Activated T-helper 17 cell treated with anti-CD3 and anti-CD28 coated beads, Interleukin-2, amount 50 U/mL, for 72 hours (primary cell): ENCODE measurements at regions not wholly inside any gene's neighbourhood (a gene's known extent, or its start where the extent isn't known, plus 50 kb on each side); places are given as distances from the start of the nearest gene placed in this dataset.
A peak's percentile ranks its signal among the peaks of the same experiment; 100 is the strongest.

Source experiments
- ATAC-seq: fragments of 150-1000 bp; cut with Tn5 transposase; replicated peaks from 2 replicates; pipeline ENCODE4 v1.10.0; 2021; ENCODE audit warnings: mild to moderate bottlenecking, moderate library complexity
- H3K27ac Mint-ChIP-seq: one replicate; pipeline ENCODE4 v1.8.0; 2022; ENCODE audit warnings: mixed read lengths
- H3K27me3 Mint-ChIP-seq: one replicate; pipeline ENCODE4 v1.8.0; 2022; ENCODE audit warnings: mixed read lengths
- H3K36me3 Mint-ChIP-seq: one replicate; pipeline ENCODE4 v1.8.0; 2022; ENCODE audit warnings: low read depth, mild to moderate bottlenecking, mixed read lengths
- H3K4me1 Mint-ChIP-seq: one replicate; pipeline ENCODE4 v1.8.0; 2022; ENCODE audit warnings: mixed read lengths
- H3K4me3 Mint-ChIP-seq: one replicate; pipeline ENCODE4 v1.8.0; 2022; ENCODE audit warnings: mild to moderate bottlenecking, mixed read lengths
- H3K9me3 Mint-ChIP-seq: one replicate; pipeline ENCODE4 v1.8.0; 2022; ENCODE audit warnings: mixed read lengths

GRCh38 chr11:43561832-43562231 is 118.7 kb upstream of the HSD17B12 start:
- H3K27me3 Mint-ChIP-seq = peaks cover 37% of the 10 kb centered on the region
- no peaks in the 10 kb centered on the region for H3K36me3 Mint-ChIP-seq
- peaks cover 5% of the 10 kb centered on the region for H3K4me1 Mint-ChIP-seq
- no peak overlapping the region for H3K4me3 Mint-ChIP-seq
- ATAC-seq = no peak
- no peak overlapping the region for H3K27ac Mint-ChIP-seq
- H3K9me3 Mint-ChIP-seq = no peaks in the 10 kb centered on the region

GRCh38 chr11:43567396-43567975 is 113.1 kb upstream of the HSD17B12 start:
- H3K27me3 Mint-ChIP-seq = peaks cover 59% of the 10 kb centered on the region
- no peak overlapping the region for H3K27ac Mint-ChIP-seq
- H3K4me3 Mint-ChIP-seq = no peak overlapping the region
- no peak for ATAC-seq
- no peaks in the 10 kb centered on the region for H3K36me3 Mint-ChIP-seq
- no peaks in the 10 kb centered on the region for H3K4me1 Mint-ChIP-seq
- no peaks in the 10 kb centered on the region for H3K9me3 Mint-ChIP-seq

GRCh38 chr11:43573233-43573632 is 107.3 kb upstream of the HSD17B12 start:
- Mint-ChIP-seq H3K4me1 (peaks cover 19% of the 10 kb centered on the region), H3K27me3 (peaks cover 89% of the 10 kb centered on the region), H3K9me3 (no peaks in the 10 kb centered on the region), H3K36me3 (peaks cover 8% of the 10 kb centered on the region), H3K4me3 (no peak overlapping the region), H3K27ac (no peak overlapping the region)
- no peak for ATAC-seq

GRCh38 chr11:43573873-43574272 is 106.7 kb upstream of the HSD17B12 start:
- Mint-ChIP-seq H3K4me3 (no peak overlapping the region), H3K27me3 (peaks cover 86% of the 10 kb centered on the region), H3K36me3 (peaks cover 8% of the 10 kb centered on the region), H3K27ac (no peak overlapping the region), H3K4me1 (peaks cover 19% of the 10 kb centered on the region), H3K9me3 (no peaks in the 10 kb centered on the region)
- no peak for ATAC-seq

- Mint-ChIP-seq H3K27me3 (peaks cover 84% of the 10 kb centered on the region), H3K9me3 (no peaks in the 10 kb centered on the region), H3K4me1 (peaks cover 19% of the 10 kb centered on the region), H3K36me3 (peaks cover 8% of the 10 kb centered on the region), H3K4me3 (no peak overlapping the region), H3K27ac (no peak overlapping the region)
- ATAC-seq = no peak
These were observed 106.1 kb upstream of the HSD17B12 start for GRCh38 chr11:43574411-43574810.

- no peaks in the 10 kb centered on the region for H3K9me3 Mint-ChIP-seq
- H3K27me3 Mint-ChIP-seq = peaks cover 78% of the 10 kb centered on the region
- no peak for ATAC-seq
- H3K4me1 Mint-ChIP-seq = peaks cover 19% of the 10 kb centered on the region
- H3K27ac Mint-ChIP-seq = no peak overlapping the region
- H3K36me3 Mint-ChIP-seq = peaks cover 9% of the 10 kb centered on the region
- H3K4me3 Mint-ChIP-seq = no peak overlapping the region
These were observed 105.3 kb upstream of the HSD17B12 start for GRCh38 chr11:43574949-43575912.

GRCh38 chr11:43575913-43576310 is 104.6 kb upstream of the HSD17B12 start:
- no peaks in the 10 kb centered on the region for H3K9me3 Mint-ChIP-seq
- peaks cover 78% of the 10 kb centered on the region for H3K27me3 Mint-ChIP-seq
- H3K4me3 Mint-ChIP-seq = no peak overlapping the region
- H3K27ac Mint-ChIP-seq = no peak overlapping the region
- peaks cover 15% of the 10 kb centered on the region for H3K36me3 Mint-ChIP-seq
- peaks cover 24% of the 10 kb centered on the region for H3K4me1 Mint-ChIP-seq
- ATAC-seq = no peak

- Mint-ChIP-seq H3K27ac (no peak overlapping the region), H3K4me3 (no peak overlapping the region), H3K9me3 (no peaks in the 10 kb centered on the region), H3K4me1 (peaks cover 26% of the 10 kb centered on the region), H3K27me3 (peaks cover 75% of the 10 kb centered on the region), H3K36me3 (peaks cover 16% of the 10 kb centered on the region)
- no peak for ATAC-seq
These were observed 104.2 kb upstream of the HSD17B12 start for GRCh38 chr11:43576320-43576802.

- Mint-ChIP-seq H3K36me3 (peaks cover 16% of the 10 kb centered on the region), H3K27ac (no peak overlapping the region), H3K27me3 (peaks cover 75% of the 10 kb centered on the region), H3K9me3 (no peaks in the 10 kb centered on the region), H3K4me3 (no peak overlapping the region), H3K4me1 (peaks cover 26% of the 10 kb centered on the region)
- no peak for ATAC-seq
These were observed 103.6 kb upstream of the HSD17B12 start for GRCh38 chr11:43576803-43577521.

- no peak for ATAC-seq
- peak overlapping the region; percentile 74 for H3K4me3 Mint-ChIP-seq
These were observed 102.8 kb upstream of the HSD17B12 start for GRCh38 chr11:43577566-43578264.

GRCh38 chr11:43578346-43579170 is 102.0 kb upstream of the HSD17B12 start:
- Mint-ChIP-seq H3K4me3 (peak overlapping the region; percentile 74), H3K4me1 (peaks cover 26% of the 10 kb centered on the region), H3K36me3 (peaks cover 16% of the 10 kb centered on the region), H3K27ac (no peak overlapping the region), H3K27me3 (peaks cover 74% of the 10 kb centered on the region), H3K9me3 (no peaks in the 10 kb centered on the region)
- no peak for ATAC-seq

More at GRCh38 chr11:43577566-43578264, 102.8 kb upstream of the HSD17B12 start:
- Mint-ChIP-seq H3K9me3 (no peaks in the 10 kb centered on the region), H3K27ac (no peak overlapping the region), H3K36me3 (peaks cover 16% of the 10 kb centered on the region), H3K27me3 (peaks cover 73% of the 10 kb centered on the region), H3K4me1 (peaks cover 26% of the 10 kb centered on the region)

GRCh38 chr11:43579171-43579918 is 101.2 kb upstream of the HSD17B12 start:
- no peak overlapping the region for H3K27ac Mint-ChIP-seq
- H3K27me3 Mint-ChIP-seq = peaks cover 72% of the 10 kb centered on the region
- peak overlapping the region; percentile 74 for H3K4me3 Mint-ChIP-seq
- ATAC-seq = peak; percentile 53
- H3K4me1 Mint-ChIP-seq = peaks cover 26% of the 10 kb centered on the region
- H3K9me3 Mint-ChIP-seq = no peaks in the 10 kb centered on the region
- H3K36me3 Mint-ChIP-seq = peaks cover 16% of the 10 kb centered on the region

- Mint-ChIP-seq H3K4me1 (peaks cover 26% of the 10 kb centered on the region), H3K27me3 (peaks cover 69% of the 10 kb centered on the region), H3K4me3 (peak overlapping the region; percentile 74), H3K27ac (no peak overlapping the region), H3K9me3 (no peaks in the 10 kb centered on the region), H3K36me3 (peaks cover 16% of the 10 kb centered on the region)
- peak; percentile 3 for ATAC-seq
These were observed 100.6 kb upstream of the HSD17B12 start for GRCh38 chr11:43579919-43580276.
